Activated CD4-positive, alpha-beta T cell treated with anti-CD3 and anti-CD28 coated beads for 48 hours (primary cell): ENCODE measurements at regions not wholly inside any gene's neighbourhood (a gene's known extent, or its start where the extent isn't known, plus 50 kb on each side); places are given as distances from the start of the nearest gene placed in this dataset.

Experiments used
- DNase-seq: peaks from one replicate; pipeline ENCODE4 v3.0.0-alpha.2; 2020

DNA sequence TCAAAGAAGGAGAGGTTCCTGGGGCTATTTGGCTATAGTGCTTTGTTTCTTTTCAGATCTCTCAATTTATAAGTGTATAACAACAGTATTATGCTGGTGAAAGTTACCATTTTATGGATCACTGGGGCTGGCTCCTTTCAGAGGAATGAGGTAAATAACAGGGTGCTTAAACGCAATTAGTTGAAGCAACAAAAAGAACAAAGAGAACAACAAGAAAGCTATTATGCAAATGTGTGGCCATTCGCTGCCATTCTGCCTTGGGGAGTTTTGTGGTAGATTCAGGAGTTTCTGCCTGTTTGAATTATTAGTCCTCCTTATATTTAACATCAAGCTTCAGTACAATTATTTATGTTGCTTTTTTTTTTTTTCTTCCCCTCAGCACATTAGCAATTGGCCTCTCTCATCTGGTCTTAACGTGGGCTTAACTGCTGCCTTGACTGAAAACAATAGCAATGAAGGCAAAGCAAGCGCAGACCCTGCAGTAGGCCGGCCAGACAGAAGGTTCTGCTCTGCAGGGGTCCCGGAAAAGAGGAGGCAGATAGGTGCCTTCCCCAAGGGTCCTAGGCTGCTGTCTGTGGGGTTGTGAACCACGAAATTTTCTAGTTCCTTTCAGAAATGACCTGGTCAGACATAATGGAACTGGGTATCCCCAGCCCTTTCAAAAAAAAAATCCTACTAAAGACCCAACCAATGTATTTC, 339.9 kb upstream of the PODXL start:
- DNase-seq = no peak

DNA sequence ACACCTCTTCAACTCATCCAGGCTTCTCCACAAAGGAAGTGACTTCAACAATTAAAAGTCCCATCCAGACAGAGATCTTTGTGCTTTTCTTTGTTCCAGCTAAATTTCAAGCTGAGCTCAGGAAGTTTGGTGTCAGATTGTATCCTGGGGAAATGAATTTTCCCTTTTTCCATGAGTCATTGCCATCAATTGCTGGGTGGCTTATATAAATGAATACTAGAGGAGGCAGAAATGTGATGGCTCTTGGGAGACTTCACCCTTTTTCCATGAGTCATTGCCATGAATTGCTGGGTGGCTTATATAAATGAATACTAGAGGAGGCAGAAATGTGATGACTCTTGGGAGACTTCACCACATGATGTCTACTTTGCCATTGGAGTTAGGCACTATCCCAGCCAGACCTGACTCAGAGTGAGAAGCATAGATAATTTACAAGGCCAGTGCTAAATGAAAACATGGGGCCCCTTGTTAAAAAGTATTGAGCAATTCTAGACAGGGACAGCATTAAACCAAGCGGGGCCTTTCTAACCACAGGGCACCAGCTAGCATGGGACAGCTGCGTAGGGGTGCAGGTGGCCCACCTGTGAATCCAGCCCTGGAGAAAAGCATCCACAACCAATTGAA, 339.2 kb upstream of the PODXL start:
- no peak for DNase-seq

DNA sequence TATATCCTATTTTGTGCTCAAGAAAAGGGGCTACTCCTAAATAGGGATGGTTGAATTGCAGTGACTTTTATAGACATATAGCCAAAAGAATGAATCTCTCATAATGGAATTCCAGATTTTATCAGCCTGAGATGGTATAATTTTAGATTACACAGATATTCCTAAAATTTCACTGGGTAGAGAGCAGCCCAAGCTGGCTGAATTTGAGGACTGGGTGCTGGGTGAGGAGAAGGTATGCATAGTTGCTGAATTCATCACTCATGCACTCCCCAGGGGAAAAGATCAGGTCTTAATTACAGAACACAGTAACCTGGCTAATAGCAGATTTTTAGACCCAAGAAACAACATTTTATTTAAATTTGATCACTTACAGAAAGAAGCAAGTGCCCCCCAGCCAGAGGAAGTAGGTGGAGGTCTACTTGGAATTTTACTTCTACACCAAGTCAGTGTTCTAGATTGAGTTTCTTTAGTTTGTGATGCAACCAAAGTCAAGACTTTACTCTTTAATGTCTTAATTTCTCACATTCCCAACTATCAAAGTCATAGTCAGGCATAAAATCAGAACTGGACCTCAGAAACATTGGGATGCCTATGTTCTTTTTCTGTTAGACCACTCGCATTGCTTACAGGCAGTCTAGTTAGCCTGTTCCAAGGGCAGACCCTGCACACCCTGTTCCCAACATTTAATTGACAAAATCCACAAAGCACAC, 337.4 kb upstream of the PODXL start:
- DNase-seq = no peak

DNA sequence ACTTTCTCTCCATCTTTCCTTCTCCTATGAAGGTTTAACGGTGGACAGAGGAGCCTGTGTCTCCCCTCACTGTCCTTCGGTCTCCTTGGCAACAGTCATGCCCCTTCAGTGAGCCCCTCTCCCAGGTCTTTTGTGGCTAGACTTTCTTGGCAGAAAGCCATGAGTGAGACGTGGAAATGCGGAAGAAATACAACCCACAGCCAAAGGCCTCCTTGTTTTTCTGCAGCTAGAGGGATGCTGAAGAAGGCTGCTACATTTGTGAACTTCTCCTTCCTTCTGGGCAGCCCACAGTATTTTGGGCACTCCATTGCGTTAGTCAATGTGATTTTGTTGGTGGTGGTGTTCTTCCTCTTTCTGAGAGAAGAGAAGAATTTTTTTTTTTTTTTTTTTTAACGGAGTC, 333.7 kb upstream of the PODXL start:
- no peak for DNase-seq

DNA sequence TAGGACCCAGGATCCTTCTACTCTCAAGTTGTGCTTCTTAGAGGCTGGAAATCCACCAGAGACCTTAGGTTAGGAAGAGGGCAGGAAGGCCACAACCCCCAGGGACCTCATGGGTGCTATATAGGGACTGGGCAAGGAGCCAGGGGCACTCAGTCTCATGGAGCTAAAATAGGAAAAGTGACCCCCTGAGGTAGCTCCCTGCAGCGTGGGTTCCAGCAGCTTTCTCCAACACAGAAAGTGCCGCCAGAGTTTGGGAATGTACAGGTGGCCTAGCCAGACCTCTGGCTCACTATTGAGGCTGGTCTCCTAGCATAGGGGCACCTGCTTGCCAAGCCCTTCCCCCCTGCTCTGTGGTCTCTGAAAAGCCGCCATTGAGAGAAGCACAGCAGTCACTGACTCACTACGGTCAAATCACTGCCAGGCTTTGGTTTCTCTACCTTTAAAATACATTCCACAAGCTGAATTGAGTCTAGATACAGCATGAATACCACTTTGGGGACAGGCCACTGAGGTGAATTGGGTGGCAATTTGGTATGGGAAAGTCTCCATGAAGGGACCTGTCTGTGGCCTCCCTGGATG, 333.2 kb upstream of the PODXL start:
- DNase-seq = no peak

DNA sequence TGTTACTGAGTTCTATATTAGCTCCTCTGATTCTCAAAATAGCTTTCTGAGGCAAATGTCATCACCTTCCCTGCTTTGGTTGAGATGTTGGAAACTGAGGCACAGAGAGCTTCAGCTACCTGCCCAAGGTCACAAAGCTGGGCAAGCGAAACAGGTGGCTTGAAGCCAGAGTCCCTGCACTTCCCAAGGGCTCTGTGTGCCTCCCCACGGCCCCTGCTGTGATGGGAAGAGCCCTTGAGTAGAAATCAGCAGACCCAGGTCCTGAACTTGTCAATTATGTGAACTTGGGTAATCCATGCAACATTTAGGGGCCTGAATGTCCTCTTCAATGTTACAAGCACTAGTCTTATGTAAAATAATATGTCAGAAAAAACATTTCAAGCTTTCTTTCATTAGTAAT, 327.3 kb upstream of the PODXL start:
- no peak for DNase-seq

DNA sequence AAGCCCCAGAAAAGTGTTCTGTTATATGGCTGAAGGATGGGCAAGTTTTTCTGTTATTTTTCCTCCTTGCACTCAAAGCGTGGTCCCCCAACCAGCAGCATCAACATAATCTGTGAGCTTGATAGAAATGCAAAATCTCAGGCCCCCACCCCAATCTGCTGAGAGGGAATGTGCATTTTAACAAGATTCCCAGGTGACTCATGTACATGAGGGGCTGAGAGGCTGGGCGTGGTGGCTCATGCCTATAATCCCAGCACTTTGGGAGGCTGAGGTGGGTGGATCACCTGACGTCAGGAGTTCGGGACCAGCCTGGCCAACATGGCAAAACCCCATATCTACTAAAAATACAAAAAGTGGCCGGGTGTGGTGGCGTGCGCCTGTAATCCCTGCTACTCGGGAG, 326.8 kb upstream of the PODXL start:
- DNase-seq = no peak

DNA sequence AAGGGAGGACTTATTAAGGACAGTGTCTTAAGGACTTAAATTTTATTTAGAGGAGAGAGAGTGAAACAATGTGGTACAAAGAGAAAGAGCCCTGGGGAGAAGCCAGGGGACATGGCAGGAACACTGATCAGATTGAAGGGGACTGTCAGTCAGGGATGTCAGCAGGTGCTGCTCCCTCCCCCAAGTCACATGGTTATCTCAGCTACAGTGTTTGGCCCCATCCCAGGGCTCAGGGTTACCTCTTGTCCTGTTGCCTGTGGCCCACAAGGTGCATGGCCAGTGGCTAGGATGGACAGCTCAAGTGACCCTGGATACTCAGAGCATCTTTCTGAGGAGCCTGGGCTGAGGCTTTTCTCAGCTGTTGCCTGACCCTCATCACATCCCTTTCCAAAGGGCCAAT, 325.9 kb upstream of the PODXL start:
- DNase-seq = no peak

DNA sequence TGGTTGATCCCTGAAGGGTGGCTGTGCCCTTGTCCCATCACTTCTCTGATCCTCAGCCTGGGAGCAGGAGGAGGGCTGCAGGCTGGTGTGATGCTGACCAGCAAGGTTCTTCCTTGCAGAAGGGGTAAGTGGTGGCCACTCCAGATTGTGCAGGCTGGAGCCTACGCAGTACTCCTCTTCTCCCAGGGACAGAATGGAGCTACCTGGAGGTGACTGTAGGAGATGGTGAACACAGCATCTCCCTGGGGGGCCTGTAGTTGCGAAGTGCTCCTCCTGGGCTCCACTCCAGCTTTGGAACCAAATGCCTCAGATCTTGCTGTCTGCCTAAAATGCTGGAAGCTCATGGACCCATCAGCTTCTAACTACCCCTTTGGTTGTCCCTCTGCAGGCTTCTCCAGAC, 323.6 kb upstream of the PODXL start:
- no peak for DNase-seq

DNA sequence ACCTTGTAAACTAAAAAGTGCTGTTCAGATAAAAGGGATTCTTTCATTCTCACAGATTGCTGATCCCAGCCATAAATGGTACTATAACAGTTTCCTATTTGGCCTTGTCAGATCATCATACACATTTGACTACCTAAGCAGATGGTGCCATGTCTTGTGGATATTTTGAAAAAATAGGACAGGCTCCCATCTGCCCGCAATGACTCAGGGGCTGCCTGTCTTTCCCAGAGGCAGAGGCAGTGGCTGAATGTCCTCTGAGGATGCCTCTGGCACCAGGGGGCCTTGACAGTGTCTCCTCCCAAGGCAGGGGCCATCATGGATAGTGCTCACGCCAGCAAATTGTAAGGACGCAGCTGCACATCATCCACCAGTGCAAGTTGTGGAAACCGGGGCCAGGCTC, 323.0 kb upstream of the PODXL start:
- no peak for DNase-seq

DNA sequence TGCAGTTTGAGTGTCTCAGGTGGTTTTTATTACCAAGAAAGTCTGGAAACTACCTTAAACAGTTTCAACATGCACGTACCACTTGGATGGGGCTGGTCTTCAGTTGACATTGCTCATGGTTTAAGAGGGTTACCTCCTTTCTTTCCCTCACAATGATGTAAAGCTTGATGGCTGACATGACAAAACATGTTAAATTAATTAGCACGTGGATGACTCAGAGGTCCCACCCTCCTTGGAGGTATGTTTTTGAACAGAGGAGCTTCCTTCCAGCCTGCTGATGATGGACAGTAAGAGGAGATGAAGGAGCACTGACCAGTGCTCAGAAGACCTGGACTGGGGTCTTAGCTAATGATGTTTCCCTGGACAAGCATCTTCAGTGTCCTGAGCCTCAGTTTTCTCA, 322.3 kb upstream of the PODXL start:
- DNase-seq = no peak

DNA sequence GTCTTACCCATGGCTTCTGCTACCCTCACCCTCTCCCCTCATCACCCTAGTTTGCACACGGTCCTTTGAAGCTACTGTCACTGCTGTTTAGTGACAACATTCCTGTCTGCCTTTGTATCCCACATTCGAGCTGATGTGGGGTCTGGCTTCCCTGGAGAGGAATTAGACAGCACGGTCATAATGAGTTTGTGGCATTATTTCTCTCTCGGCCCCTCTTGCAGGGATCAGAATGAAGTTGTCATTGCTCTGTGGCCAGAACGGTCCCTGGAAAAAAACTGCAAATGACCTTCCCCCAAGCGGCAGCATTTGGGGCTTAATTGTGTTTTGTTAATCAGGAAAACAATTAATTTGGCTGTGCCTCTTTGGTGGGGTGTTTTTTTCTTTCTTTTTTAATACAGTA, 317.2 kb upstream of the PODXL start:
- no peak for DNase-seq

DNA sequence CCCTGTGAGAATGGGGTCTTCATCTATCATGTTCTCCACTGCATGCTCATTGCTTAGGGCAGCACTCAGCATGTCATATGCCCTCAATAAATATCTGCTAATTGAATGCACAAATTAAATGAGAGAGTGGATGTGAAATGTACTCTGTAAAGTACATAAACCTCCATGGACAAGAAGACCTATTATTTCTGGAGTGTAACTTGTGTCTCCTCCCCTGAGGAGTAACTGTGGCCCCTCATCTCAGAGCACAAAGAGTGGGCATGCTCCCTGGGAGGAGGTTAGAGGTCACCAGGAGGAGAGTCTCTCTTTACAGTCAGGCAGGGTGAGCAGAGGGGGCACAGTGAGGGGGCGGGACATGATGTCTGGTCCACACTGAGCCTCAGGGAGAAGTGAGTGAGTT, 313.6 kb upstream of the PODXL start:
- no peak for DNase-seq

DNA sequence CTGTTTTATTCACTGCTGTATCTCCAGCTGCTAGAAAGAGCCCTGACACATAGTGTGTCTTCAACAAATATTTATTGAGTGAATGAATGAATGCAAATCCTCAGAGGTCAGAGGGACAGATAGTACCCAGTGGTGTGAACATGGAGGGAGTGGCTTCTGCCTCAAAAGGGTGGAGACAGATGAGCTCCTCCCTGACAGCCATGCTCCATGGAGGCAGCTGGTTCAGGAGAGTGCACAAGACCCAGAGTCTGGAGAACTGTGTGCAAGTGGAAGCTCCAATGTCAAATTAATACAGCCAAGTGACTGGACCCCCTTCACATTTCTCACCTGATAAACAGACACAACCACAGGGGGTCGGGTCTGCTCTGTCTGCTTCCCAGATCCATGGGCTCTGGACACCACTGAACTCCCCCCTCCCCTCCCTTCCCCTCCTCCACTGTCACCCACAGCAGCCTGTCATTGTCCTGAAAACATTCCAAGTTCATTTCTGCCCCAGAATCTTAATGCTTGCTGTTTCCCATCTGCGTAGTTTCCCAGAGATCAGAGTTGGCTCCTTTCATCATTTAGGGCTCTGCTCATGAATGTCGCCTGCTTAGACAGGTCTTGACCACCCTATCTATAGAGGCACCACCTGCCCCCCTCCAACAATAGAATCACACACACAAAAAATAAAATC, 312.9 kb upstream of the PODXL start:
- DNase-seq = no peak

DNA sequence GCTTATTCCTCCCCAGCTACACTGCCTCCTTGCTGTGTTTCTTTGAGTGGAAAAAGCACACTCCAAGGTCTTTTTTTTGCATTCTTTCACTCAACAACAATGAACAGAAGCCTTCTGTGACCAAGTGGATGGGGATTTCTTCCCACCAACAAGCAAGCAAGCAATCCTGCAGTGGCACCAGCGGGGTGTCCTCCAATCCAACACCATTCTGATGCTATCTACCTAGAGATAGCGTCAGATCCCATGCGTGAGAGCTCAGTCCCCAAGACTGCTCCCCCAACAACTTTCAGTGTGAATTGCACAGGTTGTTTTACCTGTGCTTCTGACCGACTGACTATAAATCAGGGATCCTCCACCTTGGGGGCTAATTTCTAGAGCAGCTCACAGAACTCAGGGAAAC, 311.0 kb upstream of the PODXL start:
- DNase-seq = no peak

DNA sequence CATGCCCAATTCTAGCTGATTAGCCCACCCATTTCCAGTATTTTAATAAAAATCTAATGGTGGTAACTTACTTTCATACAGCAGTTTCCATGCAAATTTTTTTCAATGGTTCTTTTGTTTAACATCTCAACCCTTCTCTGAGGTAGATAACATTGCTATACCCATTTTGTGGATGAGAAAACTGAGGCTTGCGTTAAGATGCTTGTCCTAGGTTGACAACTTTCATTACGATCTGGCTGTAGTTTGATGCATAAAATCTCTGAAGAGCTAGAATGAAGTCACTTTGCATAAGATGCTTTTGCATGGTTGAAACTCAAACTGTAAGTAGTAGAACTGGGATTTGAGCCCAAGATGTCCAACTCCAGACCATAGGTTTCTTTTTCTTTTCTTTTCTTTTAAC, 309.5 kb upstream of the PODXL start:
- DNase-seq = no peak

DNA sequence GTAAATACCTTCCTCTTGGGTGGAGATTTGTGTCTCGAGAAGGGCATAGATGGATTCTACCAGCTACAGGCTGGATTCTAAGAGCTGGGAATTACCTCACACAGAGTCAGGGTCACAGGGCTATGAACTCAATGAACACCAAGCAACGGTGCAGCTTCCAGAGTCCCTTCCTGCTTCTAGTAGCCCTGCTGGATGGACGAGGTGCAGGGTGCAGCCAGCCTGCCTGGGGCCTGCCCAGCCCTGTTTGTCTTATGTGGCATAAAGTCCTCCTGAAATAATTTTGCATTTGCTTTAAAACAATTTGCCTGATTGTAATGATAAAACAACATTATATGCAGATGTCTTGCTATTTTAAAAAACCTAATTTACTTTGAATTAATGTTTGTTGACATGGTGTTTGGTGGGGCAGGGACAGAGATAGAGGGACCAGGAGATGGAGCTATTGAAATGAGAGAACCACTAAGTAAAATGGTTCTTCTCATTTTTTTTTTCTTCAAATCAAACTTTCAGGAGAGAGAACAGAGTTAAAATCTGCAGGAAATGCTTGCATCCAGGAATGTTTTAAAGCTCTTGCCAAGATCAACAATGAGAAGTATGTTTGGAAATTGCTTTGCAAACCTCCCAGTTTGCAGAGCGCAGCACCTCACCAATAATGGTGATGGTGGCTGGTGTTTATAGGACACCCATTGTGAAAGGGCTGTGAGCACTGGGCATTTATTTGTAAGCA, 305.4 kb upstream of the PODXL start:
- no peak for DNase-seq

DNA sequence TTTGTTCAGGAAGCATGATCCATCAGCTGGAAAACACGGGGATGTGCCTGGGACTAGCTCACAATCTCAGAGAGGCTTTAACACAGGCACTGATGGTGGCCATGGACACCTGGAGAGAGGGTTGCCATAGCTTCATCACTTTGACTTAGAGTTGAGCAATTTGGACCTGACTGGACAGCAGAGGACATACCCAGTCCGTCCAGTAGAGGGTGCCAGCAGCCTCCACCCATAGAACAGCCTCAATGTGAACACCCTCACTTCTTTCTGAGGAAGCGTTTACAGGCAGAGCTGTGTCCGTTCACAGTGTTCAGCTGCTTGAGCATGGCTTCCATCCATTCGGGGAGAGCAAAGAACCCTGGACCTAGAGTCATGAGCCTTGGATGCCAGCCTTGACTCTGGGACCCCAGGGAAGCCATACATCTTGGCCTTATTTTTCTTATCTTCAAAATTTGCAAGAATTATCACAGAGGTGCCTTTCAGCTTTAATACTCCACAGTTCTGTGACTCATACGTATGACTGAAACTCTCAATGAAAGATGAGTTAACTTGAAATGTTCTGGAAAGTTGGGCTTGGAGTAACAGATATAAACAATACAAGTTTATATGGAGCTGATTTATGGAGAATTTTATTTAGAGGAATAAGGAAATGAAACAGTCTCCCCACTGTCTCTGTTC, 302.9 kb upstream of the PODXL start:
- DNase-seq = peak; percentile 65

DNA sequence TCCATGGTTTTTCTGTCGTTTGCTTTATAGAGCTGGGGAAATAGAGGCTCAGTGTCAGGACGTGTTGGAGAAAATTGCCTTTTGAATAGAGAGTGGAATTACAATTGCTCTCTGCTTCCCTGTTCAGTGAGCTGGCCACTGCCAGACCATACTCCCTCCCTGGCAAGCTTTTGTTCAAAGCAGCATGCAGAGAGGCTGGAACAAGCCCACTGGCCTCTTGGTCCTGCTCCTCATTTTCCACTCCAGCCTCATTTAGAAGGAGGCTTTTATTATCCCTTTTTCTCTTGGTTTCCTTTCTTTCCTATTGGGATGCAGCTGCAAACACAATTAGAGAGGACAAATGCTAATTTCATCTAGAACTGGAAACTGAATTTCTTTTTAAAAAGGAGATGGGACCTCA, 302.2 kb upstream of the PODXL start:
- no peak for DNase-seq

DNA sequence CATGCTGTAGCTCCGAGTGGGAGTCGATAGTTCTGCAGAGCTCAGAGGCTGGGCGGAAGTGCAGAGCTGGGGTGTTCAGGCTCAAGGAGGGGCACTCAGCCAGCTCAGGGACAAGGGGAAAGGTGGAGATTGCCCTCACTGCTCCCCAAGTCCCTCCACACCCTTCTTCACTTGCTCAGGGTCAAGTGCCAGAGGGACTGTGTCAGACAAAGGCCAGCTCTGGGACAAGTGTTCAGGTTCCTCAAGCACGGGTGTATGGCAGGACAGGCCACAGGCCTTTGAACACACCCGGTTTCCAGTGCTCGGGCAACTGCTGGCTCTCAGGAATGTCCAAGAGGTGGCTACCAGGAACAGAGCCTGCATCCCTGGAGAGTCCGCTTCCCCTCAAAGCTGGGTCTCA, 293.0 kb upstream of the PODXL start:
- no peak for DNase-seq

DNA sequence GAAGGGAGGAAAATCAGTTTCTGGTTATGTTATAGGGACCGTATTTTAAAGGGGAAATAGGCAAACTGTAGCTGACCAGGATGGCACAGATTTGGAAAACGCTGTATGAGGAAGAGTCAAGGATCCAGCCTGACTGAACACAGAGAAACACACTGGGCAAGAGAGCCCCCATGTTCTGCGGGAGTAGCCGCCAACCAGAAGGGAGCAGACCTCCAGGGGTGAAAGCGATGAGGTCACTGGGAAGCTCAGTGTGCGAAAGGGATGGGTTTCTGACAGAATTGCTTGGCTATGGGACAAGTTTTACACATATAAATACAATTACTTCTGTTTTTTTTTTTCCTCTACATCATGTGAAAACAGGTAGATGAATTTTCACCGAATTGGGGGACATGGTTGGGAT, 291.6 kb upstream of the PODXL start:
- no peak for DNase-seq

DNA sequence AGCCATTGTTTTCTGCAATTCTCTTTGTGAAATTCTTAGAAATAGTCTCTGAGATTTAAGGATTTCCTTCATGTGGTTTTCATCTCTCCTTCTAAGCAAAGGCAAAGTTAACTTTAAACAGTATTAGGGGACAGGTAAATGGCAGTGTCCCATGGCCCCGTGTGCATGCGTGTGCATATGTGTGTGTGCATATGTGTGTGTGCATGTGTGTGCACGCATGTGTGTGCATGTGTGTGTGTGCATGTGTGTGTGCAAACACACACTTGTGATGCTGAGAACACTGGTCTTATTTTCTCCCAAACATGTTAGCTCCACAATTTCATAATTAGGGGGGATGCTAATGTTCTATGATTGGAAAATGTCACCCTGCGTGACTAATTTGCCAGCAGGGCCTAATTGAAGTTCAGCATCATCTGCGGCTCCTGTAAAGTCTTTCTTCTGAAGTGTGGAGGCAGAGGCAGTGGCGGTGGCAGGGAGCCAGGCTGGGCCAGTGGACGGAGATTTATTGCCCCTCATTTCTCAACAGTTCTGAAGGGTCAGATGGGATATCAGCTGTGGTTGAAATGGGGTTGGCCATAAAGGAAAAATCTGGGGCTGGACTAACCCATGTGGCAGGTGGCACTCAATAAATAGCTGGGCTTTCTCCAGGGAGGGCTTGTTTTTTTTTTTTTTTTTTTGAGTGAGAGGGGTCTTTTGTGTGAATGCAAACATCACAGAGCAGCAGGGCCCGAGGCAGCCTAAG, 289.3 kb upstream of the PODXL start:
- no peak for DNase-seq
